Esophagus squamous epithelium (tissue), 5 donors: ENCODE measurements at regions not wholly inside any gene's neighbourhood (a gene's known extent, or its start where the extent isn't known, plus 50 kb on each side); places are given as distances from the start of the nearest gene placed in this dataset.
A peak's percentile ranks its signal among the peaks of the same experiment; 100 is the strongest.

Experiments used
- DNase-seq: peaks from one replicate; lab custom pipeline; 2025; lab: John Stamatoyannopoulos, UW
- H3K27ac ChIP-seq, 4 donors: fragments of 200-600 bp; sonication (generic); one replicate each; pipeline ENCODE4 v1.5.1; 2016 to 2019; ENCODE audit warnings: mild to moderate bottlenecking in 1 of 4
- H3K27me3 ChIP-seq, 4 donors: fragments of 200-600 bp; sonication (generic); 1 replicate in 3 of 4; 2 replicates in 1 of 4; pipeline versions ENCODE4 v1.5.1 to v1.6.0; 2017 to 2021; ENCODE audit warnings: antibody characterized with exemption in 1 of 4
- H3K36me3 ChIP-seq, 3 donors: fragments of 200-600 bp; sonication (generic); one replicate each; pipeline ENCODE4 v1.5.1; 2016 to 2019
- H3K4me1 ChIP-seq, 3 donors: fragments of 200-600 bp; sonication (generic); one replicate each; pipeline ENCODE4 v1.5.1; 2017 to 2019
- H3K4me3 ChIP-seq, 4 donors: fragments of 200-600 bp; sonication (generic); 1 replicate in 3 of 4; 2 replicates in 1 of 4; pipeline ENCODE4 v1.5.1; 2016 to 2019; ENCODE audit warnings: mild to moderate bottlenecking in 2 of 4, moderate library complexity in 1 of 4
- H3K9me3 ChIP-seq, 3 donors: fragments of 200-600 bp; sonication (generic); one replicate each; pipeline ENCODE4 v1.5.1; 2016 to 2019
- POLR2A ChIP-seq, 4 donors: fragments of 450-650 bp; IDR thresholded peaks; one replicate each; pipeline ENCODE4 v1.6.1; 2017; ENCODE audit warnings: antibody characterized with exemption in 4 of 4, mild to moderate bottlenecking in 4 of 4, moderate library complexity in 3 of 4
- WGBS, 2 donors: methylation state at CpG; one replicate each; pipeline ENCODE4 v1.1.5; 2018; 5-methylcytosine and 5-hydroxymethylcytosine counted together
- intact Hi-C: fragments of 100-400 bp; cut with DNase I; formaldehyde crosslinking; loops from one replicate; pipeline ENCODE4 v1.15.0; 2022
- TF ChIP-seq, protein P1 (sequence below), 6 experiments: fragments of 450-650 bp in 4 of 6; fragments of 200-600 bp in 2 of 6; sonication (generic) in 2 of 6; IDR thresholded peaks; one replicate each; pipeline ENCODE4 v1.5.1; 2016 to 2019; ENCODE audit warnings: antibody characterized with exemption in 6 of 6, mild to moderate bottlenecking in 4 of 6, moderate library complexity in 4 of 6
- donor health status: DM: yes; HTN: yes; CAD: no.

DNA sequence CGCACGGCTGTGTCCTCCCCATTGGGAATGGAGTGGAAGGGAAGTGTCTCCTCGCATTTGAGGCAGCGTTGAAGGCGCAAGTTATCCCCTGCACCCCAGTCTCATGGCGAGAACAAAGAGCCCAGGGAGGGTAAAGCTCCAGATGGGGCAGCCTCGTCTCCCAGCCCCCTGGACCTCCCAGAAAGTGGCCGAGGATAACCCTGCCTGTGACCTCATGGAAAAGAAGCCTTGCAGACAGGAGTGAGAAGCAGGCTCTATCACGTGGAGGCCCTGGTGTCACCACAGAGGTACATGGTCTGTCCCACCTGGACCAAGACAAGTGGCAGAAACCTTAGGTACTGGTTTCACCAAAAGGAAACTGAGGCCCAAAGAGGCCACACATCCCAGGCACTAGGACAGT, 134.8 kb upstream of the RPS6KA2 start:
- WGBS, 2 donors = 91 to 100% methylated on average over 3 to 7 of the region's 9 CpGs
- Histone ChIP-seq H3K27me3 (peaks cover 0 to 18% (median 0%) of the 10 kb centered on the region in 4 donors), H3K36me3 (no peaks in the 10 kb centered on the region), H3K4me1 (peaks cover 0 to 15% (median 7%) of the 10 kb centered on the region in 3 donors), H3K27ac (no peak overlapping the region), H3K4me3 (no peak overlapping the region), H3K9me3 (no peaks in the 10 kb centered on the region)
- no peak for TF ChIP-seq POLR2A (IDR thresholded peaks at IDR 0.05)
- TF ChIP-seq, protein P1, sequence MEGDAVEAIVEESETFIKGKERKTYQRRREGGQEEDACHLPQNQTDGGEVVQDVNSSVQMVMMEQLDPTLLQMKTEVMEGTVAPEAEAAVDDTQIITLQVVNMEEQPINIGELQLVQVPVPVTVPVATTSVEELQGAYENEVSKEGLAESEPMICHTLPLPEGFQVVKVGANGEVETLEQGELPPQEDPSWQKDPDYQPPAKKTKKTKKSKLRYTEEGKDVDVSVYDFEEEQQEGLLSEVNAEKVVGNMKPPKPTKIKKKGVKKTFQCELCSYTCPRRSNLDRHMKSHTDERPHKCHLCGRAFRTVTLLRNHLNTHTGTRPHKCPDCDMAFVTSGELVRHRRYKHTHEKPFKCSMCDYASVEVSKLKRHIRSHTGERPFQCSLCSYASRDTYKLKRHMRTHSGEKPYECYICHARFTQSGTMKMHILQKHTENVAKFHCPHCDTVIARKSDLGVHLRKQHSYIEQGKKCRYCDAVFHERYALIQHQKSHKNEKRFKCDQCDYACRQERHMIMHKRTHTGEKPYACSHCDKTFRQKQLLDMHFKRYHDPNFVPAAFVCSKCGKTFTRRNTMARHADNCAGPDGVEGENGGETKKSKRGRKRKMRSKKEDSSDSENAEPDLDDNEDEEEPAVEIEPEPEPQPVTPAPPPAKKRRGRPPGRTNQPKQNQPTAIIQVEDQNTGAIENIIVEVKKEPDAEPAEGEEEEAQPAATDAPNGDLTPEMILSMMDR (IDR thresholded peaks at IDR 0.05) = no peak
- intact Hi-C loops = no loop called here
- DNase-seq = no peak

DNA sequence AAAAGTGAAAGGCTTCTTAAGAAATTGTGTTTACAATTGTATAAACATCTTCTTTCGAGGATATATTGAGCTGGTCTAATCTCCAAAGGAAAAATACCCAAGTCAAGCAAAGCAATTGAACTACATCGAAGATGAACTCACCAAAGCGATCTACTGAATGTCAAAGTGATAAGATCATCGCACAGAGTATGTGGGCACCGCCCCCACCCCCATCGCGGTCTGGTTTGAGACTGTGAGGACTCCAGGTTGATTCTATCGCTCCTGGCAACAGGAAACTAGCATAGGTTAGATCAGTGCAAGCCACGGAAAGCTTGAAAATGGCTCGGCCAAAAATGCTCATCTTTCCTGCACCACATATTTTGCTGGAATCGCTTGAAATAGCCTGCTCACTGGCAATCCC, 133.2 kb upstream of the RPS6KA2 start:
- intact Hi-C loops = no loop called here
- no peak for TF ChIP-seq POLR2A (IDR thresholded peaks at IDR 0.05)
- TF ChIP-seq, protein P1 (IDR thresholded peaks at IDR 0.05) = no peak
- no peaks in the 10 kb centered on the region for H3K36me3 ChIP-seq
- no peak for DNase-seq
- H3K27ac ChIP-seq = no peak overlapping the region
- no peaks in the 10 kb centered on the region for H3K9me3 ChIP-seq
- peaks cover 0 to 15% (median 7%) of the 10 kb centered on the region in 3 donors for H3K4me1 ChIP-seq
- H3K27me3 ChIP-seq = peaks cover 0 to 23% (median 0%) of the 10 kb centered on the region in 4 donors
- H3K4me3 ChIP-seq = no peak overlapping the region
- WGBS, 2 donors = 75 to 81% methylated on average over 9 to 11 of the region's 11 CpGs

DNA sequence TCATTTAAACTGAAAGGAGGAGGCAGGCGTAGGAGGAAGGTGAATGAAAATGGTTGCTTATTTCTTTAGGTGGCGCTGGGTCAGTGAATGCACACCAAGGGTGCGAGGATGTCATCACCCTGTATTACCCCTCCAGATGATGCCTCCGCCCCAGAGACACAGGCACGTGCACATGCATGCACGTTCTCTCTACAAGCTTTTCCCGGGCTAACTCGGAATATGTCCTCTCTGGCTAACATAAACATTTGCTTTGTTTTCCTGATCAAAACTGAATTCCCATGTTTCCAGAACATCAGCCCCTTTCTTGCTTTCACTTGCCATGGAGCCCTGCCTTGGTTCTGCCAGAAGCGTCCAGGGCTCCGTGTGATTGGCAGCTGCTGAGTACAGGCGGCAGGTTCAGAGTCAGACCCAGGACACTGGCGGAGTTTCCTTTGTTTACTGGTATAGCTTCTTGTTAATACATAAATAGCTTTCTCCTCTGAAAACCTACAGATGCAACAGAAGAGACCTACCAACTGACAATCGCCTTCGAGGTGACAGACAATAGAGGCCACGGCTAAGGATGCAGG, 131.2 kb upstream of the RPS6KA2 start:
- TF ChIP-seq, protein P1 (IDR thresholded peaks at IDR 0.05) = no peak
- TF ChIP-seq POLR2A (IDR thresholded peaks at IDR 0.05) = no peak
- Histone ChIP-seq H3K27ac (no peak overlapping the region), H3K4me3 (peak overlapping the region in 3 of 4 donors; percentile 7 to 50 (median 13)), H3K27me3 (peaks cover 0 to 27% (median 0%) of the 10 kb centered on the region in 4 donors), H3K9me3 (no peaks in the 10 kb centered on the region), H3K36me3 (no peaks in the 10 kb centered on the region), H3K4me1 (peaks cover 0 to 15% (median 7%) of the 10 kb centered on the region in 3 donors)
- intact Hi-C loops = loop anchor here (10.0 kb wide), 1 partner anchor 323 kb away; no protein-coding TSS in a partner anchor
- WGBS, 2 donors = 39 to 45% methylated on average over 14 to 15 of the region's 15 CpGs
- no peak for DNase-seq

DNA sequence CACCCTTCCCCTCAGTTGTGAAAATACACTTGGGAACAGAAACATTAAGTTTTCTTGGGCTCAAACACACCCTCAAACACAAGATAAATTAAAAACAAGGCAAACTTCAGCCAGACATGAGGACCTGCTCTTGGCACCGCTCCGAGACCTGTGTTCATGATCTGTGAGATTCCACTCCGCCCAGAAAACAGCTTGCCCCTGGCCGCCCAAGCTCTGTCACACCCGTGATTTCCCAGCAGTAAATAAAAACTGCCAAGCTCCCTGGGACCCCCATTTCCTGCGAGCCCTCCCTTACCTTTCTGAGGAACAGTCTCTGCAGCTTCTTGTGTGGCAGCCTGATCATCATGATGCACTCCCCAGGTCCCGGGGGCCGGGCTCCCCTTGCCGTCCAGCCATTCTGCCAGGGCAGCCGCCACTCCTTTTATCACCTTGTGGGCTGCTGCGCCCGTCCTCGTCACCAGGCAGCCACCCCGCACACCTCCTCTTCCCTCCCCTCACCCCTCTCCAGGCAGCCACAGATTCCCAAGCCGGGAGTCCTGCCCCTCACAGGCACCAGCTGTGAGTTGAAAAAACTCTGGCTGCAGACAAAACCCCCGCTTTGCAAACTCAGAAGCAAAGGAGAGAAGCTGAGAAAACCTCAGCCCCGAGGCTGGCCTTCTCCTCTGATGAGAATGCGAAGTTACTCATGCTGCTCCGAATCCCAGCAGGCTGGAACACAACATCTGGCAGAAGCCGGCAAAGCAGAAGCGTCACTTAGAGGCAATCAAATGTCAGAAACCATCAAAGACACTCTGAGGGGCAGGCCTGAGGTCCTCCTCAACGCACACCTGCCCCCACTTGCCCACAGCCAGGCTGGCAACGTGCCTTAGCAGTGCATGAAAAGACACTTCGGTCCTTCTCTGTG, 130.4 kb upstream of the RPS6KA2 start:
- peaks cover 0 to 15% (median 7%) of the 10 kb centered on the region in 3 donors for H3K4me1 ChIP-seq
- no peak for DNase-seq
- H3K4me3 ChIP-seq = peak overlapping the region in 3 of 4 donors; percentile 7 to 50 (median 13)
- intact Hi-C loops = loop anchor here (10.0 kb wide), 1 partner anchor 323 kb away; no protein-coding TSS in a partner anchor
- peaks cover 0 to 27% (median 0%) of the 10 kb centered on the region in 4 donors for H3K27me3 ChIP-seq
- H3K9me3 ChIP-seq = no peaks in the 10 kb centered on the region
- 9 to 18% methylated on average over 13 to 22 of the region's 24 CpGs for WGBS, 2 donors
- no peaks in the 10 kb centered on the region for H3K36me3 ChIP-seq
- H3K27ac ChIP-seq = no peak overlapping the region
- TF ChIP-seq, protein P1 (IDR thresholded peaks at IDR 0.05) = no peak
- no peak for TF ChIP-seq POLR2A (IDR thresholded peaks at IDR 0.05)
